Fibroblast of lung (primary cell): ENCODE measurements at regions not wholly inside any gene's neighbourhood (a gene's known extent, or its start where the extent isn't known, plus 50 kb on each side); places are given as distances from the start of the nearest gene placed in this dataset.

Source experiments
- DNase-seq, 2 donors: peaks; one replicate each; pipeline versions ENCODE4 v3.0.0 to v3.0.0-alpha.2; 2010; ENCODE audit warnings: low read depth in 2 of 2
- H2AFZ ChIP-seq: 2 replicates; pipeline ENCODE4 v1.5.1; 2012; ENCODE audit warnings: low read length, control low read depth, inconsistent platforms
- H3K27ac ChIP-seq: 2 replicates; pipeline ENCODE4 v1.5.1; 2011; ENCODE audit warnings: low read length, control low read depth; ENCODE audit not compliant: insufficient read depth
- H3K27me3 ChIP-seq: 2 replicates; pipeline ENCODE4 v1.5.1; 2011; ENCODE audit warnings: mild to moderate bottlenecking, low read length; ENCODE audit not compliant: control insufficient read depth, insufficient read depth
- H3K36me3 ChIP-seq: 2 replicates; pipeline ENCODE4 v1.5.1; 2011; ENCODE audit warnings: low read length; ENCODE audit not compliant: control insufficient read depth, insufficient read depth
- H3K4me1 ChIP-seq: 2 replicates; pipeline ENCODE4 v1.5.1; 2011; ENCODE audit warnings: low read length; ENCODE audit not compliant: control insufficient read depth, insufficient read depth; ENCODE audit errors: extremely low read depth
- H3K4me2 ChIP-seq: 2 replicates; pipeline ENCODE4 v1.5.1; 2011; ENCODE audit warnings: low read length, control low read depth; ENCODE audit not compliant: insufficient read depth; ENCODE audit errors: extremely low read depth
- H3K4me3 ChIP-seq, 4 experiments: fragments of 200-600 bp in 1 of 4; sonication (generic) in 1 of 4; replicated peaks in 1 of 4; 2 replicates each; pipeline ENCODE4 v1.5.1; 2011 to 2016; ENCODE audit warnings: low read length in 4 of 4, low read depth in 3 of 4, mild to moderate bottlenecking in 3 of 4, control low read depth in 2 of 4, inconsistent platforms in 1 of 4, mixed read lengths in 1 of 4; ENCODE audit not compliant: insufficient read depth in 1 of 4; ENCODE audit errors: control extremely low read depth in 1 of 4
- H3K79me2 ChIP-seq: 2 replicates; pipeline ENCODE4 v1.5.1; 2012; ENCODE audit warnings: mild to moderate bottlenecking, low read length, inconsistent platforms; ENCODE audit not compliant: control insufficient read depth, insufficient read depth
- H3K9ac ChIP-seq: 2 replicates; pipeline ENCODE4 v1.5.1; 2011; ENCODE audit warnings: mild to moderate bottlenecking, low read length, control low read depth; ENCODE audit not compliant: insufficient read depth
- H3K9me3 ChIP-seq: 2 replicates; pipeline ENCODE4 v1.5.1; 2012; ENCODE audit warnings: low read depth, low read length; ENCODE audit not compliant: control insufficient read depth, insufficient read depth
- H4K20me1 ChIP-seq: 2 replicates; pipeline ENCODE4 v1.5.1; 2011; ENCODE audit warnings: low read length; ENCODE audit not compliant: control insufficient read depth, insufficient read depth; ENCODE audit errors: extremely low read depth
- CTCF ChIP-seq, 2 donors: IDR thresholded peaks in 1 of 2; conservative IDR thresholded peaks in 1 of 2; 1 replicate in 1 of 2; 2 replicates in 1 of 2; pipeline ENCODE4 v1.5.1; 2011 to 2012; ENCODE audit warnings: low read length in 2 of 2, control low read depth in 1 of 2, inconsistent platforms in 1 of 2, low read depth in 1 of 2, mild to moderate bottlenecking in 1 of 2
- EZH2 ChIP-seq: IDR thresholded peaks from 2 replicates; pipeline ENCODE4 v1.5.1; 2012; ENCODE audit warnings: low read length, control low read depth, mild to moderate bottlenecking; ENCODE audit errors: missing control alignments

- no peak overlapping the region for H3K9ac ChIP-seq
- no peaks in the 10 kb centered on the region for H3K79me2 ChIP-seq
- no peaks in the 10 kb centered on the region for H3K36me3 ChIP-seq
- TF ChIP-seq CTCF (conservative IDR thresholded peaks at IDR 0.05 in 1 of 2, IDR thresholded peaks at IDR 0.05 in 1 of 2; ENCODE audit: low read depth in 1 of 2, low read length in 2 of 2) (no peak), EZH2 (no peak)
- no peak overlapping the region for H3K27ac ChIP-seq
- no peaks in the 10 kb centered on the region for H3K4me1 ChIP-seq
- no peak overlapping the region for H2AFZ ChIP-seq
- no peaks in the 10 kb centered on the region for H3K27me3 ChIP-seq
- H3K4me3 ChIP-seq: no peak overlapping the region
- no peak for DNase-seq
- no peak overlapping the region for H3K4me2 ChIP-seq
- H3K9me3 ChIP-seq: no peaks in the 10 kb centered on the region
- no peaks in the 10 kb centered on the region for H4K20me1 ChIP-seq
Observed at GRCh38 chr13:53272873-53273272, 244.3 kb downstream of the OLFM4 start.

GRCh38 chr13:53276265-53276664 is 247.7 kb downstream of the OLFM4 start:
- Histone ChIP-seq H4K20me1 (no peaks in the 10 kb centered on the region), H3K79me2 (no peaks in the 10 kb centered on the region), H3K4me2 (no peak overlapping the region), H3K27me3 (no peaks in the 10 kb centered on the region), H3K36me3 (no peaks in the 10 kb centered on the region), H3K4me1 (no peaks in the 10 kb centered on the region), H3K4me3 (no peak overlapping the region), H3K9ac (no peak overlapping the region), H2AFZ (no peak overlapping the region), H3K27ac (no peak overlapping the region), H3K9me3 (no peaks in the 10 kb centered on the region)
- no peak for DNase-seq
- TF ChIP-seq CTCF (conservative IDR thresholded peaks at IDR 0.05 in 1 of 2, IDR thresholded peaks at IDR 0.05 in 1 of 2; ENCODE audit: low read depth in 1 of 2, low read length in 2 of 2) (no peak), EZH2 (no peak)

GRCh38 chr13:53281677-53282076 is 253.1 kb downstream of the OLFM4 start:
- Histone ChIP-seq H3K27me3 (no peaks in the 10 kb centered on the region), H3K4me2 (no peak overlapping the region), H3K36me3 (no peaks in the 10 kb centered on the region), H3K4me1 (no peaks in the 10 kb centered on the region), H2AFZ (no peak overlapping the region), H3K79me2 (no peaks in the 10 kb centered on the region), H3K4me3 (no peak overlapping the region), H3K9ac (no peak overlapping the region), H3K27ac (no peak overlapping the region), H3K9me3 (no peaks in the 10 kb centered on the region), H4K20me1 (no peaks in the 10 kb centered on the region)
- DNase-seq: no peak
- TF ChIP-seq EZH2 (no peak), CTCF (conservative IDR thresholded peaks at IDR 0.05 in 1 of 2, IDR thresholded peaks at IDR 0.05 in 1 of 2; ENCODE audit: low read depth in 1 of 2, low read length in 2 of 2) (no peak)
